Fibroblast of the conjunctiva (primary cell): ENCODE measurements at regions not wholly inside any gene's neighbourhood (a gene's known extent, or its start where the extent isn't known, plus 50 kb on each side); places are given as distances from the start of the nearest gene placed in this dataset.

ENCODE experiments used
- DNase-seq: peaks from one replicate; pipeline ENCODE4 v3.0.0-alpha.2; 2010; ENCODE audit warnings: low read depth

GRCh38 chr4:106767991-106768390 lies 268.1 kb downstream of the DKK2 start:
- no peak for DNase-seq

GRCh38 chr4:106766519-106766918 lies 269.6 kb downstream of the DKK2 start:
- no peak for DNase-seq

GRCh38 chr4:106764774-106765173 lies 271.3 kb downstream of the DKK2 start:
- DNase-seq: no peak

- DNase-seq: no peak
Observed at GRCh38 chr4:106762666-106763443, 273.3 kb downstream of the DKK2 start.

GRCh38 chr4:106753426-106753825 lies 282.7 kb downstream of the DKK2 start:
- DNase-seq: no peak

GRCh38 chr4:106746451-106746850 lies 289.7 kb downstream of the DKK2 start:
- no peak for DNase-seq

GRCh38 chr4:106738121-106738520 lies 298.0 kb downstream of the DKK2 start:
- no peak for DNase-seq

- DNase-seq: no peak
Observed at GRCh38 chr4:106718548-106718947, 317.6 kb downstream of the DKK2 start.

GRCh38 chr4:106717091-106717490 lies 319.0 kb downstream of the DKK2 start:
- no peak for DNase-seq

- no peak for DNase-seq
Observed at GRCh38 chr4:106715825-106716224, 320.3 kb downstream of the DKK2 start.

- DNase-seq: no peak
Observed at GRCh38 chr4:106708464-106708816, 327.7 kb downstream of the DKK2 start.

- no peak for DNase-seq
Observed at GRCh38 chr4:106707776-106708463, 328.2 kb downstream of the DKK2 start.

- DNase-seq: no peak
Observed at GRCh38 chr4:106704253-106704870, 331.8 kb downstream of the DKK2 start.

GRCh38 chr4:106700321-106700720 lies 331.7 kb upstream of the GIMD1 start:
- DNase-seq: no peak

- DNase-seq: no peak
Observed at GRCh38 chr4:106698621-106699195, 330.1 kb upstream of the GIMD1 start.

GRCh38 chr4:106695501-106696262 lies 327.1 kb upstream of the GIMD1 start:
- DNase-seq: no peak

- no peak for DNase-seq
Observed at GRCh38 chr4:106694232-106694631, 325.7 kb upstream of the GIMD1 start.

- no peak for DNase-seq
Observed at GRCh38 chr4:106691749-106692148, 323.2 kb upstream of the GIMD1 start.

GRCh38 chr4:106690487-106690886 lies 321.9 kb upstream of the GIMD1 start:
- no peak for DNase-seq

GRCh38 chr4:106687026-106687425 lies 318.4 kb upstream of the GIMD1 start:
- DNase-seq: no peak

- DNase-seq: no peak
Observed at GRCh38 chr4:106681381-106681921, 312.9 kb upstream of the GIMD1 start.

GRCh38 chr4:106679063-106679462 lies 310.5 kb upstream of the GIMD1 start:
- DNase-seq: no peak
